HG03354 (cell line): ENCODE measurements at regions not wholly inside any gene's neighbourhood (a gene's known extent, or its start where the extent isn't known, plus 50 kb on each side); places are given as distances from the start of the nearest gene placed in this dataset.

Experiments used
- ATAC-seq: cut with Tn5 transposase; IDR thresholded peaks from one replicate; pipeline ENCODE4 v1.9.1; 2021; ENCODE audit warnings: mild to moderate bottlenecking; ENCODE audit not compliant: unreplicated experiment, poor library complexity, severe bottlenecking

DNA sequence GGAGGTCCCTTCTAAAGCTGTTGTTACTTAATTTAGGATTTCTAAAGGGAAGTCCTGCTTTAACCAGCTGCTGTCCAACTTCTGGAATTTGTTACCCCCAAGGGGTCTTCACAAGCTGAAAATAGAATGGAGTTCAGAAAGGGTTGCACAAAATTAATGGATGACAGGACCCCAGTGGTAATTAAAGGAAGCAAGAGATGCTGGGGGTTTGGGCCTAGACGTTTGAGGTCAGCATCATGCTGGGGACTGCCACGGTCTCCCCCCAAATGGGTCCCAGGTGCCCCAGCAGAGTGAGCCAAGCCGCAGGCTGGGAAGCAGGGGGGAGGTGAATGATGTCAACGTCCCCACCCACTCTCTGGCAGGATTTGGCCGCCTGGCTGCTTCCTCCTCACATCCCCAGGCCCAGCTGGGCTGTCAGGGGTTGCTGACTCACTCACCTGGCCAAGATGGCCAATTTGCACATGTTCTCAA, 97.5 kb upstream of the ARAP3 start:
- ATAC-seq, result no peak

DNA sequence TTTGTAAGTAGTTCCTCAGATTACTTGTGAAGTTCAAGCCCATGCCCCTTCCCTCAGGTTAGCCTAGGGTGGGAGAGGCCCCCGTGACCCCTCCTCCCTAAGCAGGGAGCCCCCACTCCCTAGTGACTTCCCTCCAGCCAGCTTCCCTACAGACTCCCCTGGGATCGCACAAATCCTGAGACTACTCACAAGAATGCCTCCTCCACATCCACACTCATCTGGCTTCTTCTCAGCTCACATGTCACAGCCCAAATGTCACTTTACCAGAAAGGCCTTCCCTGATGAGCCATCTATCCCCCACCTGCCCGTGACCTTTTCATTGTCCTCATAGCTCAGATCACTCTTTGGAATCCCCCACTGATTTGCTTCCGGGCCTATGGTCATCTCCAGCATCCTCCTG, 96.7 kb upstream of the ARAP3 start:
- ATAC-seq, result no peak

DNA sequence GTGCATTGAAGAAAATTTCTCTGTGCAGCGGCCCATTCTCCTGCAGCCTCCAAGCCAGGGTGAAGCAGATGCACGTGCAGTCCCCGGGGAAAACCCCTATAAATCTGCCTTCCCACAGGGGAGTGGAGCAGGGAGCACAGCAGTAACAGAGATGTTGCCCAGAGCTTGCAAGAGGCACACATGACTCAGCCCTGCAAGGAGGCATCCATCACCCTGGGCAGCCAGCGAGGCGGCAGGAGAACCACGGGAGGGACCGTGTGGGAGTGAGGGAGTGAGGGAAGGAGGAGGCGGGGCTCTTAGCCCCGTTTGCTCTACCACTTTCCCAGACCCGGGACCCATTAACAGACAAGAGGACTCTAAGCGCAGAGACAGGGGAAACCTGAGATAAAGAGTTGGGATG, 96.2 kb upstream of the ARAP3 start:
- no peak for ATAC-seq

DNA sequence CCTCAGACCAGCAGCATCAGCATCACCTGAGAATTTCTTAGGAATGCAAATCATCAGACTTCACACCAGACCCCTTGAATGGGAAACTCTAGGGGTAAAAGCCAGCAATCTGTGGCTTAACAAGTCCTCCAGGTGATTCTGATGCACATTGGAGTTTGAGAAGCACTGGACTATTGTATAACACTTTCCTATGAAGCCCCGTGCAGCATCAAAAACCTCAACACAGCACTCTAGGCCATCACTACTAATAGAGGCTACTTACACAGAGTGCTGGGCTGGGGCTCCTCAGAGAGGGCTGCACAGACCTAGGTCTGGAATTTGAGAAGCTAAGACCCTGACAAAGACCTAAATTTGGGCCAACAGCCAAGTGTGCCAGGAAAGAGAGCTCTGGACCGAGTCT, 95.7 kb upstream of the ARAP3 start:
- ATAC-seq, result no peak

DNA sequence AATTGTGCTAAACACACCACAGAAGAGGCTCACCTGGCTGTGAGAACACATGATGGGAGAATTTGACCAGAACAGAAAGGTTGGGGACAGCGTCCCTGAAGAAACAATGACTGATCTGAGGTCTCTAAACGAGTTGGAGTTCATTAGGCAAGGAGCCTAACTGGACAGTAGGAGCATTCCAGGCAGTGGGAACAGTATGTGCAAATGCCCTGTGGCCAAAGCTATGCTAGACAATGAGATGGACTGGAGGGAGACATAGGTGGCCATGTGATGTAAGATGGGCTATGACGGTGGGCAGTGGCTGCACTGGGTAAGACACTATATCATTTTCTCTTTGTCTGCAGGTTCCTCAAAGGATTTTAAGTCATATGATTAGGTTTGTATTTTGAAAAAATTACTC, 95.1 kb upstream of the ARAP3 start:
- ATAC-seq, result no peak

DNA sequence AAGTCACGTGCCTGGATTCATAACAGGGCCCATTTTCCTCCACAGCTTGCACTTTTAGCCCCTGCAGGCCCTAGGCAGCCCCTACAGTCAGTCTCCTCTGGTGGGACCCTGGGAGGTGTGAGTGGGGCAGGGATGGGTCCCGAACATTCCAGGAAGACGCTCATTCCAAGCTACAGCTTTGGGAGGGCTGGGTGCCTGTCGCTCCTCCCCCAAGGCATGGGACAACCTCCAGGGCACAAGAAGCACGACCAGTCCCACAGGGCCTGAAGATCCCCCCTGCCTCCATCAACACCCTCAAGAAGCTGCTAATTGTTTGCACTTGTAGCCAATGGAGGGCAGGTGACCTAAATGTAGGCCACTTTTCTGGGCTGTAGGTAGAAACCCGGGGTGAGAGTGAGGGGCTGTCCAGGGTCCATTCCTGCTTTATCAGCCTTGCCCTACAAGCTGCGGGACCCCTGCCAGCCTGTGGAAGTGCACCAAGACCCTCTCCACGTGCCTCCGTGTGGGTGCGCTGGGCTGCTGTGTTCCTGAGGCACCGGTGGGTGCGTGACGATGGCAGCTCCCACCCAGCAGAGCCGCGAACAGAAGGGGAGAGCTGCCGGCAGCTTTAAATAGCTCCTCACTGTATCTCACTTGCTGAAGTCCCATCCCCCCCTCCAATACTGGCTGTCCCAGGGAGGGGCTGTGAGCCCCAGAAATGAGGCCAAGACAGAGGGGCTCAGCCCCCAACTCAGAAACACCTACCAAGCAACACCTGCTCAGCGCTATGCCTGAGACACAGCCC, 91.9 kb upstream of the ARAP3 start:
- no peak for ATAC-seq

DNA sequence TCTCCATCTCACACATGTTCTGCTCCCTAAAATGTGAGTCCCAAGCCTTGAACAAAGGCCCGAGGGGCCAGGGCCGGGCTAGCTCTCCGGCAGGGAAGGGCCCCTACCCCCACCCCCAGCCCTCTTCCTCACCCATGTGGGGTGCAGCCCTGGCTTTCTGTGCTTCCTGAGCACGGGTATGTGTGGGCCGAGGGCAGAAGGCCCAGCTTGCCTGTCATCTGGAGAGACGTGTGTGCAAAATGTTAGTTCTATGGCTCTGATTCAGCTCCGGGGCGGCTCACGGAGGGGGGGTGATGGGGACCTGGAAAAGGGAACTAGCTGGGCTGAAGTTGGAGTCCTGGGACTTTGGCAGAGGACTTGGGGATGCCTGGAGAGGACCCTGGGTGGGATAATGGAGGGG, 90.3 kb upstream of the ARAP3 start:
- ATAC-seq, result no peak

DNA sequence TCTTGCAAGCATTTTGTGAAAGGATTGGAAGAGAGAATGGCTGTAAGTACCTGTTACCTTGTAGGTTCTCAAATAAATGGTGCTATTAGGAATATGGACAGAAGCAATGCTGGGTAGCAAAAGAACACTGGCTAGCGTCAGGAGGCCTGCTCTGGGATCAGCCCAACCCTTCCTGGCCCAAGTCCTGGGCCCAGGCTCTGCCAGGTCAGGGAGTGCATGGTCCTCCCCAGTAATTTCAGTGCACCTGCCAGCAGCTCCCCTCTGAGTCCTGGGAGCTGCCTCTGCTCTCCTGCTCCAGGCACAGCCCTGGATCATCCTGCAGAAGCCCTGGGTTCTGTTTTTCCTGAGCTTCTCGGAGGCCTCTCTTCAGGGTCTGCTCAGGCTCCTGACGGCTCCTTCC, 89.5 kb upstream of the ARAP3 start:
- no peak for ATAC-seq

DNA sequence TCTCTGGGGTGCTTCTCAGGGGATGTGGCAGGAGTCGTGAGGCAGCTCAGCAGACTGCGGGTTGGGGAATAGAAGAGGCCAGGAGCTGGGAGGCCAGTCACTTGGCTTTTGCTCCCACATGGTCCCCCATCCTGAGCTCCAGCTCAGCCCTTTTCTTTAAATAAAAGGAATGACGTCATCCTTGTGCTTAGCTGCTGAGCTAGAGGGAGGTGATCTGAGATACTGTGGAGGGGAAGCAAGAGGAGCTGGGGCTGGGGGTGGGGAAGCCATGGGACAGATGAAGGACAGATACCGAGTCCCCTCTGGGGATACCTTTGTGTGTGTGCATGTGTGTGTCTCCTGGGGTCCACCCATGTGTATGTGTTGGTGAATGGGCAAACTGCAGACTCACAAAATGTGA, 89.0 kb upstream of the ARAP3 start:
- no peak for ATAC-seq

DNA sequence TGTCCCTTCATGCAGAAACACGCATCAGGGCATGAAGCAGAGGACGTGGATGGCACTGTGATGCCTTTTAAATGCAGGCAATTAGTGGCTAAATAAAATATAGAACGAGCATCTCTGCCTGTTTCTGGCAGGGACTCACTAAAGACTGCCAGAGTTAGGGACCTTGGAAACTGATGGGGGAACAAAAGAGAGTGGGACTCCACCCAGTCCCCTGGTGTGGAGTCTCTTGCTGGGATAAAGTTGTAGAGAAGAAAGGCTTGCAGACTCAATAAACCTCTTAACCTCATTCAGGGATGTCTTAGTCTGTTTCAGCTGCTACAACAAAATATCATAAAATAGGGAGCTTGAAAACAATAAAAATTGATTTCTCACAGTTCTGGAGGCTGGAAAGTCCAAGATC, 87.6 kb upstream of the ARAP3 start:
- ATAC-seq, result no peak

DNA sequence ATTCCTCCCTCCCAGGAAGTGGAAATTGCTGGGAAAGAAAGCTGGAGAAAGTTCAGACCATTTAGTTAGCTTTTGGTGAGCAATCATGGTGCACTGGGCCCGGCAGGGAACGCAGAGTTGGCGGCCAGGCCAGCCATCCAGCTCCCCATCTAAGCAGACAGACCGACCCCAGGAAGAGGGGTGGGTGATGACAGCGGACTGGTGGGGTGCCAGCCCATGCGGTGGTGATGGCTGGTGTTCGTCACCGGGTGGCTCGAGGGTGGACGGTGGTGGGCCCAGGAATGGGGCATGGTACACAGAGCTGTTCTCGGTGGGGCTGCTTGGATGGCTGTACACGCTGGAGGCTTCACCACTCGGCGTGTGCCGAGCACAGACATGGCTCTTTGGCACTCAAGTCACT, 85.6 kb upstream of the ARAP3 start:
- ATAC-seq, result no peak

DNA sequence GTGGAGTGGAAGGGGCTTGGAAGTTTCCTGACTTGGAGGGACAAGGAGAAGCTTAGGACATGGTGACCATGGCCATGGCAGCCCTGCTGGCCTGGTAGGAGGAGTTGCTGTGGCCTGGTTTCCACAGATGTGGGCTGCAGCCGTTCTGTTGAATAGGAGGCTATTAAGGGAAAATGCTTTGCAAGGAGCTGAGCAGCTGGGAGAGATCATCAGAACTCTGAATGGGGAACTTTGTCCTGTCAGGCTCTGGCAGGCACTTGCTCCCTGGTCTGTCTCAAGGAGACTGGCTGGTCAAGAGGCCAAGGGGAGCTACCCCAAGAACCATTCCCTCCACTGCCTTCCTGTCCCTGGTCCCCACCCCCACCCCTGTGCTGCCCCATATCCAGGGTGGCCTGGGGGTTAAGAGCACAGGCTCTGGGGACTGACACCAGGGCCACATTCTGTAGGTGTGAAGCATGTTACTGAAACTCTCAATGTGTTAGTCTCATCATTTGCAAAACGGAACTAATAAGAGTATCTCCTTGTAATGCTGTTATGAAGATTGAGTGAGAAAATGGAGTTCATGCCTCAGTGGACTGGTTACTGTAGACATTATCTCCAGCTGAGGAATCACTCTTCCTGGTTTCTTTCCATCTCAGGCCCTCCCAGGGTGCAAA, 84.0 kb upstream of the ARAP3 start:
- ATAC-seq, result no peak

DNA sequence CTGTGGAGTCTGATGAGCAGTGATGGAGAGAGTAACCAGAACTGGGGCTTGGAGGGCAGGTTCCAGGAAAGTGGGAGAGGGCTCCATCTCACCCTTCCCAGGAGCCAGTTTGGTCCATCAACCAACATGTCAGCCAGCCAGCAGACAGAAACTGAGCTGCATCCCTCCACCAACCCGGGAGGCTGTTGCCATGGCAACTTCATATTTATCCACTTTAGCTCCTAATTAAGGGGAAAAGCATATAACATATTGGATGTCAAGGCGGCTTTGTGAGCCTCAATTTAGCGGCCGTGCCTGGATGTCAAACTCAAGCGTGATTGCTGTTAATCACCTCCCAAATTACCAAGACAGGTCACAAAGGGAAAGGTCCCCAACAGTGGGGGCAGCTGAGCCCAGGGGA, 81.5 kb upstream of the ARAP3 start:
- ATAC-seq, result no peak

DNA sequence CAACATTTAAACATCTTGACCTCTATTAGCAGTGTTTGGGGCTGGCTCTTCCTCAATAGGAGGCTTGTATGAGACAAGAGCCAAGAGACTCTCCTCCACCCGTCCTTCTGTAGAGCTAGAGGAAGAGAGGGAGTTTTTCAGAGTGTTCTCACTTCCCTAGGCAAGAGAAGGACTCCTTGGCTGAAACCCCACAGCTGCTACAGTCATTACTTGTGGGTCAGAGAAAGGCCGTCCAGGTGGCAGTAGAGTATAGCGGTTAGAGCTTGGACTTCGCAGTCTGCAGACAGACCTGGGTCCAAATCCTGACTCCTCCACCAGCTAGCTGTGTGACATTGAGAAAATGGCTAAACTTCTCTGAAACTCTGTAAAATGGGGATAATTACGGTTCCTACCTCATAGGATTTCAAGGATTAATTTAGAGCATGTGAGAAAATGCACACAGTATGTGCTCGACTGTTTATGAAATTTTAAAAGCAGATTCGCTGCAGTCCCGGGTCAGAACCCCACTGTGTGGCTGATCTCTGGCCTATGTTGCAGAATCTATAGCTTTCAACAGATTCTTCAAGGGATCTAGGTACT, 80.8 kb upstream of the ARAP3 start:
- ATAC-seq, result no peak

DNA sequence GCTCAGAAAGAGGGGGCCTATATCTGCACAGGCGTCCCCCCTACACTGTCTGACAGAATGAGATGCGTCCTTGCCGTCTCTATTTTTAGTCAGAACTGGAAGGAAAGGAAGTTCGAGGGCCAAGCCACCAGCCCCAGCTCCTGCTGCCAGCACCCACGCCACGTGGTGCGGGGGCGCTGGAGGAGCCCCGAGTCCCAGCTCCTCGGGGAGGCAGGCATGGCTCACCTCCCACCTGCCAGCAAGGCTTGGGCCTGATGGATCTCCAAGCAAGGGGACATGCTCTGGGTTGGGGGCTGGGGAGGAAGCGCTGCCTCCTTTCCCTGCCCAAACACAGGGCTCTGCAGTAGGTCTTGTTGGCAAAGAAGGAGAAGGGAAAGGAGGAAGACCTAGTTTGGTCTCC, 80.3 kb upstream of the ARAP3 start:
- no peak for ATAC-seq

DNA sequence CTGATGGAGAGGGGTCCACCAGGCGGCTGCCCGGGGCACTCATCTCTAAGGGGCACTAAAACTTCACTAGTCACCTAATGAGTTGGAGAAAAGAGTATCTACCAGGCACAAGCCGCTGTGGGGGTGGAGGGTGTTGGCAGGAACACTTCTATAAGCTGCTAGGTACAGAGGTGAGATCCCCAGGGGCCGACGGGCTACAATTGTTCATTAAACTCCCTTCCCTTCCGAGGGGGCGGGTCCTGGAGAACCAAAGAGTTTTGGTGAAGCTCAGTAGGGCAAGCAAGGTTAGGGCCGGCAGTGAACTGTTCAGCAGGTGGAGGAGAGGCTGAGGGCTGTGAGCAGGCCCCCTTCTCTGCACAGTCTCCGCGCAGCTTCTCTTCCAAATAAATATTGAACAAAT, 78.7 kb upstream of the ARAP3 start:
- ATAC-seq, result no peak

DNA sequence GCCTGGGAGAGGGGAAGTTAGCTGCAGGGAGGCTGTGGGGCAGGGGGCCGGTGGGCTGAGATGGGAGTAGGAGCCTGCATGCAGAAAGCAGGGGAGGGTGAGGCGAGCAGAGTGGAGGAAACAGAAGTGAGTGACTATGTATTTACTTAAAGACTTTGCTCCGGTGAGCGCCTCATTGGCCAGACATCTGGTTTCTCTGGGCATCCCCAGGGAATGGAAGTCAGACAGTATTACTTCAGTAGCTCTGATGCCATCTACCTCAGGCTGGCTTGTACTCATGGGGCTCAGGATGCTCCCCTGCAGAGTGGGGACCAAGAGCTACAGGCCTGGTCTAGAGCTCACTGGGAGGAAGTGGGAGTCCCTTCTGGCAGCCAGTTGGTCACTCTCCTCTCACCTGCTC, 78.2 kb upstream of the ARAP3 start:
- no peak for ATAC-seq

DNA sequence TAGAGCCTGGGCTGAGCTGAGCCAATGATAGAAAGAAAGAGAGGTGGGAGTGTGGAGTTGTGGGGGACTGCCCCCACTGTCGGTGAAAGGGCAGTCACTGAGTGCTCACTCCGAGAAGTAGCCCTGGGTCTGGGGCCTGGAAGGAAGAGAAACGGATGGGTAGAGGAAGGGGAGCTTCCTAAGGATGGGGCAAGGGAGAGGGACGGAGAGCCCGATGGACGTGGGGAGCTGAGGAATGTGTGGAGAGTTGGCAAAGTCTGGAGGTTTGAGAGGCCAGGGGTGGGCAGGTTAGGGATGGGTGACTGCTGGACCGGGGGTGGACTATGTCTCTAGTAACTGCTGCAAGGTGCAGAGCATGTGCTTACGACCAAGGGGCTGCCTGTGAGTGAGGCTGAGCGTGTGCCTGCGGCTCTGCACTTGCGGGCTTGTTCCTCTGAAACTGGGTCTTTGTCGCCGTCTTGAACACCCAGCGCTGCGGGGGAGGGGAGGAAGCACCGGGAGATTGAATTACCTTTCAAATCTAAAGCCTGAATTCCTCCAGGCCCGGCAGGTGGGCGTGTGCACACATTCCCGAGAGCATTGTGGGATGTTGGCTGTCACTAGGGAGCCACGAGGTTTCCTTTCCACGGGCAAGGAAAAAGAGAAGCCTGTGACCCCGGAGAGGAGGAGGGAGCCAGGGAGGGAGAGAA, 76.4 kb upstream of the ARAP3 start:
- ATAC-seq, result no peak

DNA sequence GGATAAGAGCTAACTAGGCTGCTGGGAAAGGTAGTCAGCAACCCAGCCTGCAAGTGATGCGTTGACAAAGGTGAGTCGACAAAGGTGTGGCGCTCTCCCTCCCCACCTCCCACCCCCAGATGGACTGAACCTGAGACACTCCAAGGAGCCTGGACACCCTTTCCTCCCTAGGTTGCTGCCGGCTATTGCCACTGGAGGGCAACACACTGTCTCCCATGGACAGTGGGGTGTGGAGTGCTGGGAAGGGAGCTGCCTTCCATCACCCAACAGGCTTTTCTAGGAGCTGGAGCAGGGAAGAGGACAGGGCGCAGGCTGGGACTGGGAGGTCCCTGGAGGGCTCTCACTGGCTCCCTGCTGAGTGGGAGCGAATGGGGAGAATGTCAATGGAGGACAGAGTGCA, 75.4 kb upstream of the ARAP3 start:
- no peak for ATAC-seq

DNA sequence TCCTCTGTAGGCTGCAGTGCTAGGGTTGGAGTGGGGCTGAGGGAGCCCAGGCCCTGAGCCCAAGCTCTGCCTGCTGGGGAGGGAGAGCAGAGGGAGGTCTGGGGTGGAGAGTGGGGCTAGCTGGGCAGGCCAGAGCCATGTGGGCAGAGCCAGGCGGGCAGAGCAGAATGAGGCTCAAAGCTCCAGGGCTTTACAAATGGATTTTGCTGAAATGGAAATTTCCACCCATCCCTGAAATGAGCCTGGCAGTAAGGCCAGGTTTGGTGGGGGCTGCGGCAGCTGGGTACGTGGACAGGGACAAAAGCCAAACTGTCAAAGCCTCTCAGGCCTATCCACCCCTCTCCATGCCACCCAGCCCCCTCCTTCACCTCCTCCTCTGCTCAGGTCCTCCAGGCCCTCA, 74.2 kb upstream of the ARAP3 start:
- no peak for ATAC-seq
